H1 (cell line): ENCODE measurements at regions not wholly inside any gene's neighbourhood (a gene's known extent, or its start where the extent isn't known, plus 50 kb on each side); places are given as distances from the start of the nearest gene placed in this dataset.

ENCODE experiments used
- CTCF ChIA-PET: fragments of 300-600 bp; sonication (Branson Sonifier 250); formaldehyde crosslinking; loops from one replicate; lab custom pipeline; 2021; ENCODE audit not compliant: partially characterized antibody; lab: Charles Lee
- POLR2A ChIA-PET: fragments of 300-600 bp; sonication (Branson Sonifier 250); formaldehyde crosslinking; loops from one replicate; lab custom pipeline; 2021; ENCODE audit warnings: inconsistent platforms; ENCODE audit not compliant: partially characterized antibody; lab: Charles Lee
- DNase-seq, 2 experiments: peaks; one replicate each; pipeline versions ENCODE4 v3.0.0 to v3.0.0-alpha.2; 2010 to 2022; ENCODE audit warnings: low spot score in 2 of 2, low read depth in 1 of 2, mixed read lengths in 1 of 2
- FAIRE-seq: peaks from 2 replicates; lab custom pipeline; 2011; peaks lifted over from hg19 to GRCh38; lab: Jason Lieb, UNC
- H2AFZ ChIP-seq: 2 replicates; pipeline ENCODE4 v1.8.1; 2012; ENCODE audit warnings: low read length, inconsistent platforms
- H2AK5ac ChIP-seq: 2 replicates; pipeline ENCODE4 v1.6.1; 2013; ENCODE audit warnings: low read depth, low read length
- H2BK120ac ChIP-seq: replicated peaks from 2 replicates; pipeline ENCODE3; 2013; ENCODE audit warnings: low read depth, low read length, inconsistent platforms
- H2BK12ac ChIP-seq: 2 replicates; pipeline ENCODE4 v1.6.1; 2013; ENCODE audit warnings: low read depth, low read length
- H2BK15ac ChIP-seq: 2 replicates; pipeline ENCODE4 v1.6.1; 2013; ENCODE audit warnings: low read length
- H2BK20ac ChIP-seq: 2 replicates; pipeline ENCODE4 v1.6.1; 2013; ENCODE audit warnings: low read length
- H2BK5ac ChIP-seq: 2 replicates; pipeline ENCODE4 v1.6.1; 2013; ENCODE audit warnings: low read depth, low read length
- H3K14ac ChIP-seq: 2 replicates; pipeline ENCODE4 v1.6.1; 2013; ENCODE audit warnings: inconsistent platforms; ENCODE audit not compliant: insufficient read length
- H3K18ac ChIP-seq: 2 replicates; pipeline ENCODE4 v1.6.1; 2013; ENCODE audit warnings: low read length; ENCODE audit errors: extremely low read depth
- H3K23ac ChIP-seq: 2 replicates; pipeline ENCODE4 v1.6.1; 2013; ENCODE audit warnings: inconsistent platforms; ENCODE audit not compliant: insufficient read length
- H3K23me2 ChIP-seq: 2 replicates; pipeline ENCODE4 v1.6.1; 2013; ENCODE audit warnings: low read depth, low read length
- H3K27ac ChIP-seq: 2 replicates; pipeline ENCODE4 v1.6.1; 2011; ENCODE audit warnings: low read depth, low read length, inconsistent platforms
- H3K27me3 ChIP-seq, 4 experiments: replicated peaks in 1 of 4; 1 replicate in 1 of 4; 2 replicates in 3 of 4; pipeline versions ENCODE4 v1.6.1 to v1.8.1; 2011 to 2013; ENCODE audit warnings: low read length in 3 of 4, mild to moderate bottlenecking in 3 of 4, inconsistent platforms in 2 of 4, mixed read lengths in 2 of 4, moderate library complexity in 1 of 4; ENCODE audit not compliant: control insufficient read depth in 3 of 4, insufficient read depth in 3 of 4; ENCODE audit errors: extremely low read depth in 1 of 4
- H3K36me3 ChIP-seq, 4 experiments: 2 replicates each; pipeline versions ENCODE4 v1.6.1 to v1.8.1; 2011 to 2013; ENCODE audit warnings: mild to moderate bottlenecking in 4 of 4, low read length in 3 of 4, moderate library complexity in 2 of 4, control low read depth in 1 of 4, inconsistent platforms in 1 of 4; ENCODE audit not compliant: insufficient read depth in 4 of 4, control insufficient read depth in 2 of 4
- H3K4ac ChIP-seq: replicated peaks from 2 replicates; pipeline ENCODE3; 2013; ENCODE audit warnings: low read length, low read depth, mixed read lengths, inconsistent platforms; ENCODE audit not compliant: insufficient read length
- H3K4me1 ChIP-seq, 4 experiments: replicated peaks in 1 of 4; 1 replicate in 1 of 4; 2 replicates in 3 of 4; pipeline versions ENCODE4 v1.6.1 to v1.8.1; 2011 to 2013; ENCODE audit warnings: low read length in 3 of 4, inconsistent platforms in 2 of 4, mixed read lengths in 1 of 4; ENCODE audit not compliant: insufficient read depth in 4 of 4, control insufficient read depth in 3 of 4
- H3K4me2 ChIP-seq, 2 experiments: 2 replicates each; pipeline versions ENCODE4 v1.6.1 to v1.8.1; 2011 to 2013; ENCODE audit warnings: low read depth in 2 of 2, low read length in 2 of 2, control low read depth in 1 of 2, inconsistent platforms in 1 of 2, mild to moderate bottlenecking in 1 of 2; ENCODE audit not compliant: insufficient read depth in 1 of 2
- H3K4me3 ChIP-seq, 4 experiments: fragments of 200-600, 300-600 bp in 1 of 4; sonication (generic), shearing (Covaris generic), sonication (Bioruptor Twin) in 1 of 4; 2 replicates each; pipeline versions ENCODE4 v1.5.1 to v1.8.1; 2011 to 2016; ENCODE audit warnings: low read length in 4 of 4, low read depth in 3 of 4, control low read depth in 2 of 4, inconsistent platforms in 2 of 4, mild to moderate bottlenecking in 2 of 4, mixed read lengths in 1 of 4, moderate library complexity in 1 of 4; ENCODE audit not compliant: insufficient read depth in 2 of 4; ENCODE audit errors: extremely low read depth in 1 of 4
- H3K56ac ChIP-seq: replicated peaks from 2 replicates; pipeline ENCODE3; 2013; ENCODE audit warnings: low read depth, mild to moderate bottlenecking, mixed read lengths, low read length, inconsistent platforms; ENCODE audit not compliant: insufficient read length
- H3K79me1 ChIP-seq: 2 replicates; pipeline ENCODE4 v1.6.1; 2013; ENCODE audit warnings: low read depth, low read length, control low read depth
- H3K79me2 ChIP-seq, 2 experiments: 2 replicates each; pipeline versions ENCODE4 v1.6.1 to v1.8.1; 2012 to 2013; ENCODE audit warnings: low read length in 2 of 2, mild to moderate bottlenecking in 2 of 2, inconsistent platforms in 1 of 2; ENCODE audit not compliant: insufficient read depth in 2 of 2, control insufficient read depth in 1 of 2
- H3K9ac ChIP-seq, 4 experiments: replicated peaks in 1 of 4; 1 replicate in 1 of 4; 2 replicates in 3 of 4; pipeline versions ENCODE4 v1.6.1 to v1.8.1; 2011 to 2013; ENCODE audit warnings: low read depth in 3 of 4, low read length in 3 of 4, control low read depth in 2 of 4, mild to moderate bottlenecking in 2 of 4, moderate library complexity in 2 of 4, inconsistent platforms in 1 of 4; ENCODE audit errors: extremely low read depth in 1 of 4
- H3K9me3 ChIP-seq, 2 experiments: 2 replicates each; pipeline versions ENCODE4 v1.6.1 to v1.8.1; 2012 to 2013; ENCODE audit warnings: mild to moderate bottlenecking in 2 of 2, moderate library complexity in 2 of 2, control low read depth in 1 of 2, inconsistent platforms in 1 of 2, low read depth in 1 of 2, low read length in 1 of 2, mixed read lengths in 1 of 2; ENCODE audit not compliant: insufficient read depth in 2 of 2
- H4K20me1 ChIP-seq, 2 experiments: replicated peaks in 1 of 2; 2 replicates each; pipeline versions ENCODE3 to v1.8.1; 2011 to 2013; ENCODE audit warnings: inconsistent platforms in 2 of 2, low read length in 2 of 2, mild to moderate bottlenecking in 1 of 2; ENCODE audit not compliant: insufficient read depth in 2 of 2, control insufficient read depth in 1 of 2
- H4K5ac ChIP-seq: 2 replicates; pipeline ENCODE4 v1.6.1; 2013; ENCODE audit warnings: low read length, low read depth, mixed read lengths, inconsistent platforms; ENCODE audit not compliant: insufficient read length
- H4K8ac ChIP-seq: 2 replicates; pipeline ENCODE4 v1.8.0; 2013; ENCODE audit warnings: mild to moderate bottlenecking, moderate library complexity, low read length, inconsistent platforms; ENCODE audit not compliant: insufficient read depth; ENCODE audit errors: extremely low read depth
- H4K91ac ChIP-seq: replicated peaks from 2 replicates; pipeline ENCODE3; 2013; ENCODE audit warnings: low read length, mixed read lengths, inconsistent platforms; ENCODE audit not compliant: insufficient read length
- CTCF ChIP-seq, 3 experiments: IDR thresholded peaks; 1 replicate in 2 of 3; 2 replicates in 1 of 3; pipeline versions ENCODE4 v1.5.1 to v1.6.1; 2011; ENCODE audit warnings: low read length in 3 of 3, mild to moderate bottlenecking in 3 of 3, inconsistent platforms in 2 of 3, low read depth in 1 of 3, moderate library complexity in 1 of 3; ENCODE audit not compliant: insufficient read depth in 1 of 3; ENCODE audit errors: control extremely low read depth in 1 of 3
- EZH2 ChIP-seq: fragments of 200-600 bp; sonication (generic); IDR thresholded peaks from 2 replicates; pipeline ENCODE4 v1.7.1; 2012; ENCODE audit warnings: low read depth, mild to moderate bottlenecking, moderate library complexity, low read length, inconsistent platforms; ENCODE audit not compliant: severe bottlenecking
- GABPA ChIP-seq: IDR thresholded peaks from 2 replicates; pipeline ENCODE4 v1.6.1; 2011; ENCODE audit warnings: mild to moderate bottlenecking, low read length, moderate library complexity, borderline replicate concordance; ENCODE audit not compliant: insufficient read depth
- JUN ChIP-seq: IDR thresholded peaks from 2 replicates; pipeline ENCODE4 v1.6.1; 2011; ENCODE audit warnings: low read depth, mild to moderate bottlenecking, improper control_type of control experiment, low read length
- KDM1A ChIP-seq: fragments of 200-600, 300-600 bp; sonication (generic); IDR thresholded peaks from 2 replicates; pipeline ENCODE4 v1.7.1; 2016; ENCODE audit warnings: mild to moderate bottlenecking, low read length, borderline replicate concordance
- KDM5A ChIP-seq: fragments of 200-600 bp; IDR thresholded peaks from 2 replicates; pipeline ENCODE4 v1.7.1; 2012; ENCODE audit warnings: mild to moderate bottlenecking, low read length, inconsistent platforms, mixed read lengths
- RNF2 ChIP-seq: fragments of 200-900, 300-1000 bp; sonication (generic); IDR thresholded peaks from 2 replicates; pipeline ENCODE4 v1.7.1; 2016; ENCODE audit warnings: borderline replicate concordance, low read depth, mild to moderate bottlenecking, antibody characterized with exemption, low read length; ENCODE audit not compliant: poor library complexity, severe bottlenecking; ENCODE audit errors: missing control alignments
- SP1 ChIP-seq: IDR thresholded peaks from 2 replicates; pipeline ENCODE4 v1.6.1; 2011; ENCODE audit warnings: low read depth, low read length
- SRF ChIP-seq: IDR thresholded peaks from 2 replicates; pipeline ENCODE4 v1.6.1; 2011; ENCODE audit warnings: mild to moderate bottlenecking, low read depth, low read length, moderate library complexity
- USF2 ChIP-seq: IDR thresholded peaks from 2 replicates; pipeline ENCODE4 v1.6.1; 2011; ENCODE audit warnings: low read length, improper control_type of control experiment
- WGBS, 2 experiments: shearing (Covaris generic) in 1 of 2; methylation state at CpG; one replicate each; pipeline versions ENCODE4 v1.1.6 to v1.1.7; 2013 to 2015; ENCODE audit warnings: low lambda C conversion rate in 2 of 2, mixed read lengths in 2 of 2, inconsistent platforms in 1 of 2, low coverage in 1 of 2, missing lambda C conversion rate in 1 of 2; ENCODE audit not compliant: insufficient replicate concordance in 2 of 2, insufficient coverage in 1 of 2, insufficient read length in 1 of 2; ENCODE audit errors: extremely low coverage in 1 of 2, missing lambda C conversion rate in 1 of 2; 5-methylcytosine and 5-hydroxymethylcytosine counted together

GRCh38 chr3:127092368-127092767, 100.6 kb upstream of the PRR23E start:
- no peak overlapping the region for H3K4me2 ChIP-seq
- H4K20me1 ChIP-seq, result no peaks in the 10 kb centered on the region
- no peak overlapping the region for H3K9ac ChIP-seq
- WGBS, 2 experiments, result 87% methylated on average over 4 of the region's 4 CpGs; no CpG with 5 or more reads in 1 of the 2 experiments
- no peak overlapping the region for H3K27ac ChIP-seq
- no peak overlapping the region for H2BK5ac ChIP-seq
- H2BK15ac ChIP-seq, result no peak overlapping the region
- H3K9me3 ChIP-seq, result peaks cover 0 to 6% of the 10 kb centered on the region in 2 experiments; a peak in 1 of 4 replicates
- no peak overlapping the region for H2BK20ac ChIP-seq
- H3K4me1 ChIP-seq, result no peaks in the 10 kb centered on the region; a peak in 1 of 7 replicates
- DNase-seq, result no peak
- FAIRE-seq, result no peak
- H3K14ac ChIP-seq, result no peak overlapping the region
- H3K36me3 ChIP-seq, result no peaks in the 10 kb centered on the region
- H2BK12ac ChIP-seq, result no peak overlapping the region
- H3K4ac ChIP-seq, result no peak overlapping the region
- no peak overlapping the region for H2AFZ ChIP-seq
- H2BK120ac ChIP-seq, result no peak overlapping the region
- ChIA-PET CTCF (interaction anchor here (1.3 to 1.8 kb wide), 5 partner anchors 13 to 361 kb away, joined by 3 to 5 read pairs (median 4); no protein-coding TSS in a partner anchor), POLR2A (interaction anchor here (1.2 kb wide), 1 partner anchor 20 kb away, joined by 4 read pairs; no protein-coding TSS in a partner anchor)
- H3K56ac ChIP-seq, result no peak overlapping the region
- H3K27me3 ChIP-seq, result no peaks in the 10 kb centered on the region; a peak in 1 of 7 replicates
- no peak overlapping the region for H4K5ac ChIP-seq
- H3K23me2 ChIP-seq, result no peaks in the 10 kb centered on the region
- H4K91ac ChIP-seq, result no peak overlapping the region
- H4K8ac ChIP-seq, result no peak overlapping the region
- no peak overlapping the region for H3K4me3 ChIP-seq
- H3K79me2 ChIP-seq, result no peaks in the 10 kb centered on the region
- H3K23ac ChIP-seq, result no peak overlapping the region
- H3K18ac ChIP-seq, result no peak overlapping the region
- no peak overlapping the region for H2AK5ac ChIP-seq
- no peaks in the 10 kb centered on the region for H3K79me1 ChIP-seq
- TF ChIP-seq JUN, result no peak
- TF ChIP-seq USF2, result no peak
- TF ChIP-seq SP1, result no peak
- no peak for TF ChIP-seq RNF2
- no peak for TF ChIP-seq KDM5A
- no peak for TF ChIP-seq CTCF (IDR thresholded peaks at IDR 0.05; ENCODE audit: control extremely low read depth in 1 of 3, insufficient read depth in 1 of 3, low read depth in 1 of 3, low read length in 3 of 3)
- no peak for TF ChIP-seq EZH2
- no peak for TF ChIP-seq GABPA
- no peak for TF ChIP-seq KDM1A
- TF ChIP-seq SRF, result no peak
